SK-N-SH (cell line): ENCODE measurements at regions not wholly inside any gene's neighbourhood (a gene's known extent, or its start where the extent isn't known, plus 50 kb on each side); places are given as distances from the start of the nearest gene placed in this dataset.

Source experiments
- EZH2phosphoT487 ChIP-seq: fragments of 200-600 bp; sonication (generic); IDR thresholded peaks from 2 replicates; pipeline ENCODE4 v1.6.1; 2017; ENCODE audit warnings: low read depth, mixed run types, mild to moderate bottlenecking, antibody characterized with exemption, moderate library complexity, borderline replicate concordance
- JUND ChIP-seq: IDR thresholded peaks from 2 replicates; pipeline ENCODE4 v1.4.0; 2012
- POLR2AphosphoS5 ChIP-seq: IDR thresholded peaks from 2 replicates; pipeline ENCODE4 v1.6.1; 2012; ENCODE audit warnings: low read depth, low read length
- RAD21 ChIP-seq: IDR thresholded peaks from 2 replicates; pipeline ENCODE4 v1.6.1; 2012; ENCODE audit warnings: mild to moderate bottlenecking, low read length
- SIN3A ChIP-seq: IDR thresholded peaks from 2 replicates; pipeline ENCODE4 v1.6.1; 2012; ENCODE audit warnings: low read depth, mild to moderate bottlenecking, low read length, moderate library complexity, borderline replicate concordance
- TAF1 ChIP-seq: IDR thresholded peaks from 2 replicates; pipeline ENCODE4 v1.6.1; 2012; ENCODE audit warnings: low read depth, mild to moderate bottlenecking, low read length, moderate library complexity, borderline replicate concordance
- TF ChIP-seq, protein P1 (sequence below): fragments of 200-600 bp; sonication (generic); IDR thresholded peaks from 2 replicates; pipeline ENCODE4 v1.6.1; 2017; ENCODE audit warnings: antibody characterized with exemption, mild to moderate bottlenecking, moderate library complexity
- TF ChIP-seq, protein P2 (sequence below): IDR thresholded peaks from 2 replicates; pipeline ENCODE4; 2012
- TF ChIP-seq, protein P3 (sequence below): fragments of 150-350 bp; IDR thresholded peaks from 2 replicates; pipeline ENCODE4 v1.6.1; 2017; ENCODE audit warnings: antibody characterized with exemption, low read length, low read depth, borderline replicate concordance
- TF ChIP-seq, protein P4 (sequence below): IDR thresholded peaks from 2 replicates; pipeline ENCODE4 v1.4.0; 2012; ENCODE audit warnings: low read depth, borderline replicate concordance
- TF ChIP-seq, protein P5 (sequence below): IDR thresholded peaks from 2 replicates; pipeline ENCODE4 v1.4.0; 2012; ENCODE audit warnings: low read depth

DNA sequence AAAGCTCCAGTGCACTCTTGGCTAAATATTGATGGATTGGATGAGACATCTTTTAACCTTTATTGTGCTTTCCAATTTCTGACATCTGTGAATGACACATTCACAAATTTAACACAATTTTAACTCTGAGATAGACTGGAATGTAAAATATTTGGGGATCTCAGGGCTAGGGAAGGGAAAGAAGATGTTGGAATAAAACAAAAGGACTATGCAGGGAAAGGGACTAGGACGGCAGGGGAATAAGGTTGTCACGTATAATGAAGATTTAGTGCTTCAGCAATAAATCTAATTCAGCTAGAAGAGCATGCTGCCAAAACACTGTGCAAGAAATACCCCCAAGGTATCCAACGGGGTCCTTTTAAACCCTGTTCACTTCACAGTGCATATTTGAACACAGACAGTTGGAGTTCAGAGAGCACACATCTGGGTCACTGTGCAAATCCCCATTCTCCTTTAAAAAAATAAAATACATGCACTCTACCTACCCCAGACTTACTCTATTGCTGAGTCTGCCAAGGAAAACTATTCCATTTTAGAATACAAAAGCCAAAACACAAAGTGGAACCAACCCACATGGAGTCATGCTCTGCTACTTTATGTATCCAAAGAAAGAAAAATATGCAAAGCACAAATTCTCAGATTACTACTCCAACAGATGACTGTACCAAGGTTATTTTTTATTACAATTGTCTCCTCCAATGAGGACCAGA lies 151.0 kb upstream of the RSPO3 start:
- TF ChIP-seq, protein P1, sequence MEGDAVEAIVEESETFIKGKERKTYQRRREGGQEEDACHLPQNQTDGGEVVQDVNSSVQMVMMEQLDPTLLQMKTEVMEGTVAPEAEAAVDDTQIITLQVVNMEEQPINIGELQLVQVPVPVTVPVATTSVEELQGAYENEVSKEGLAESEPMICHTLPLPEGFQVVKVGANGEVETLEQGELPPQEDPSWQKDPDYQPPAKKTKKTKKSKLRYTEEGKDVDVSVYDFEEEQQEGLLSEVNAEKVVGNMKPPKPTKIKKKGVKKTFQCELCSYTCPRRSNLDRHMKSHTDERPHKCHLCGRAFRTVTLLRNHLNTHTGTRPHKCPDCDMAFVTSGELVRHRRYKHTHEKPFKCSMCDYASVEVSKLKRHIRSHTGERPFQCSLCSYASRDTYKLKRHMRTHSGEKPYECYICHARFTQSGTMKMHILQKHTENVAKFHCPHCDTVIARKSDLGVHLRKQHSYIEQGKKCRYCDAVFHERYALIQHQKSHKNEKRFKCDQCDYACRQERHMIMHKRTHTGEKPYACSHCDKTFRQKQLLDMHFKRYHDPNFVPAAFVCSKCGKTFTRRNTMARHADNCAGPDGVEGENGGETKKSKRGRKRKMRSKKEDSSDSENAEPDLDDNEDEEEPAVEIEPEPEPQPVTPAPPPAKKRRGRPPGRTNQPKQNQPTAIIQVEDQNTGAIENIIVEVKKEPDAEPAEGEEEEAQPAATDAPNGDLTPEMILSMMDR = no peak
- no peak for TF ChIP-seq TAF1
- no peak for TF ChIP-seq SIN3A
- TF ChIP-seq, protein P2, sequence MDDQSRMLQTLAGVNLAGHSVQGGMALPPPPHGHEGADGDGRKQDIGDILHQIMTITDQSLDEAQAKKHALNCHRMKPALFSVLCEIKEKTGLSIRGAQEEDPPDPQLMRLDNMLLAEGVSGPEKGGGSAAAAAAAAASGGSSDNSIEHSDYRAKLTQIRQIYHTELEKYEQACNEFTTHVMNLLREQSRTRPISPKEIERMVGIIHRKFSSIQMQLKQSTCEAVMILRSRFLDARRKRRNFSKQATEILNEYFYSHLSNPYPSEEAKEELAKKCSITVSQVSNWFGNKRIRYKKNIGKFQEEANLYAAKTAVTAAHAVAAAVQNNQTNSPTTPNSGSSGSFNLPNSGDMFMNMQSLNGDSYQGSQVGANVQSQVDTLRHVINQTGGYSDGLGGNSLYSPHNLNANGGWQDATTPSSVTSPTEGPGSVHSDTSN = no peak
- no peak for TF ChIP-seq RAD21
- TF ChIP-seq, protein P3, sequence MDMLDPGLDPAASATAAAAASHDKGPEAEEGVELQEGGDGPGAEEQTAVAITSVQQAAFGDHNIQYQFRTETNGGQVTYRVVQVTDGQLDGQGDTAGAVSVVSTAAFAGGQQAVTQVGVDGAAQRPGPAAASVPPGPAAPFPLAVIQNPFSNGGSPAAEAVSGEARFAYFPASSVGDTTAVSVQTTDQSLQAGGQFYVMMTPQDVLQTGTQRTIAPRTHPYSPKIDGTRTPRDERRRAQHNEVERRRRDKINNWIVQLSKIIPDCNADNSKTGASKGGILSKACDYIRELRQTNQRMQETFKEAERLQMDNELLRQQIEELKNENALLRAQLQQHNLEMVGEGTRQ = no peak
- TF ChIP-seq JUND = no peak
- TF ChIP-seq, protein P4, sequence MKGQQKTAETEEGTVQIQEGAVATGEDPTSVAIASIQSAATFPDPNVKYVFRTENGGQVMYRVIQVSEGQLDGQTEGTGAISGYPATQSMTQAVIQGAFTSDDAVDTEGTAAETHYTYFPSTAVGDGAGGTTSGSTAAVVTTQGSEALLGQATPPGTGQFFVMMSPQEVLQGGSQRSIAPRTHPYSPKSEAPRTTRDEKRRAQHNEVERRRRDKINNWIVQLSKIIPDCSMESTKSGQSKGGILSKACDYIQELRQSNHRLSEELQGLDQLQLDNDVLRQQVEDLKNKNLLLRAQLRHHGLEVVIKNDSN = no peak
- TF ChIP-seq, protein P5, sequence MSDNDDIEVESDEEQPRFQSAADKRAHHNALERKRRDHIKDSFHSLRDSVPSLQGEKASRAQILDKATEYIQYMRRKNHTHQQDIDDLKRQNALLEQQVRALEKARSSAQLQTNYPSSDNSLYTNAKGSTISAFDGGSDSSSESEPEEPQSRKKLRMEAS = no peak
- no peak for TF ChIP-seq POLR2AphosphoS5
- no peak for TF ChIP-seq EZH2phosphoT487
